K562 (cell line): ENCODE measurements at regions not wholly inside any gene's neighbourhood (a gene's known extent, or its start where the extent isn't known, plus 50 kb on each side); places are given as distances from the start of the nearest gene placed in this dataset.

ENCODE experiments used
- ATAC-seq: fragments of 200-7000 bp; cut with Tn5 transposase; 3 replicates; pipeline ENCODE4 v1.9.1; 2020; ENCODE audit warnings: moderate library complexity
- BruUV-seq: library from RNA; stranded (reverse); fragments of 400-500 nt; replicated peaks from 2 replicates; lab custom pipeline; 2021; lab: Mats Ljungman, UMichigan
- CTCF ChIA-PET: fragments of 300-600 bp; formaldehyde crosslinking; extraction: SDS; loops from one replicate; lab custom pipeline; 2021; ENCODE audit warnings: low intra/inter-chr PET ratio; lab: Yijun Ruan, JAX
- POLR2A ChIA-PET: fragments of 300-600, 350-650 bp; sonication (Branson Sonifier 250); formaldehyde crosslinking; extraction: SDS; loops from one replicate; lab custom pipeline; 2021; ENCODE audit warnings: antibody characterized with exemption, inconsistent platforms; lab: Yijun Ruan, JAX
- DNase-seq, 4 experiments: peaks; one replicate each; pipeline versions ENCODE4 v3.0.0 to v3.0.0-alpha.2; 2011 to 2018; ENCODE audit warnings: low spot score in 3 of 4, mixed read lengths in 3 of 4; ENCODE audit errors: extremely low read depth in 1 of 4
- FAIRE-seq: peaks from 2 replicates; lab custom pipeline; 2011; peaks lifted over from hg19 to GRCh38; lab: Jason Lieb, UNC
- H2AFZ ChIP-seq: 2 replicates; pipeline ENCODE4 v1.6.0; 2011; ENCODE audit warnings: low read depth, low read length, control low read depth, inconsistent platforms
- H3K27ac ChIP-seq: fragments of 200-600 bp; 3 replicates; pipeline ENCODE4 v1.8.0; 2011; ENCODE audit warnings: low read depth, mild to moderate bottlenecking, control low read depth, inconsistent platforms, low read length, moderate library complexity, mixed read lengths; ENCODE audit errors: extremely low read depth
- H3K27me3 ChIP-seq, 2 experiments: fragments of 300-600 bp in 1 of 2; 2 replicates in 1 of 2; 3 replicates in 1 of 2; pipeline versions ENCODE4 v1.6.0 to v1.8.0; 2011; ENCODE audit warnings: inconsistent platforms in 2 of 2, low read length in 2 of 2, mild to moderate bottlenecking in 1 of 2, mixed read lengths in 1 of 2, moderate library complexity in 1 of 2; ENCODE audit not compliant: control insufficient read depth in 2 of 2, insufficient read depth in 2 of 2
- H3K36me3 ChIP-seq: fragments of 300-600 bp; 3 replicates; pipeline ENCODE4 v1.8.0; 2011; ENCODE audit warnings: mild to moderate bottlenecking, low read length, inconsistent platforms; ENCODE audit not compliant: control insufficient read depth, insufficient read depth
- H3K4me1 ChIP-seq, 2 experiments: fragments of 200-600 bp in 1 of 2; replicated peaks in 1 of 2; 2 replicates in 1 of 2; 3 replicates in 1 of 2; pipeline versions ENCODE4 v1.5.1 to v1.8.0; 2011; ENCODE audit warnings: inconsistent platforms in 2 of 2, low read length in 2 of 2, mild to moderate bottlenecking in 1 of 2, mixed read lengths in 1 of 2, moderate library complexity in 1 of 2; ENCODE audit not compliant: control insufficient read depth in 2 of 2, insufficient read depth in 2 of 2
- H3K4me2 ChIP-seq: 2 replicates; pipeline ENCODE4 v1.6.1; 2011; ENCODE audit warnings: low read length, control low read depth, inconsistent platforms, mixed read lengths; ENCODE audit not compliant: insufficient read depth
- H3K4me3 ChIP-seq: fragments of 200-600 bp; sonication (generic), shearing (Covaris generic); 2 replicates; pipeline ENCODE4 v1.5.1; 2016; ENCODE audit warnings: control low read depth, inconsistent platforms
- H3K79me2 ChIP-seq: fragments of 200-600 bp; 3 replicates; pipeline ENCODE4 v1.8.0; 2011; ENCODE audit warnings: low read length, inconsistent platforms; ENCODE audit not compliant: control insufficient read depth, insufficient read depth
- H3K9ac ChIP-seq, 2 experiments: 2 replicates each; pipeline versions ENCODE4 v1.6.0 to v1.6.1; 2011; ENCODE audit warnings: low read depth in 2 of 2, low read length in 2 of 2, control low read depth in 1 of 2, inconsistent platforms in 1 of 2, mild to moderate bottlenecking in 1 of 2, mixed read lengths in 1 of 2; ENCODE audit not compliant: insufficient read depth in 1 of 2
- H3K9me1 ChIP-seq: one replicate; pipeline ENCODE4 v1.6.0; 2011; ENCODE audit warnings: inconsistent platforms, mild to moderate bottlenecking, low read length, moderate library complexity; ENCODE audit not compliant: control insufficient read depth, insufficient read depth
- H3K9me3 ChIP-seq: replicated peaks from 2 replicates; pipeline ENCODE4 v1.5.1; 2011; ENCODE audit warnings: low read depth, low read length, inconsistent platforms; ENCODE audit not compliant: control insufficient read depth, insufficient read depth
- H4K20me1 ChIP-seq: replicated peaks from 2 replicates; pipeline ENCODE4 v1.6.1; 2011; ENCODE audit warnings: low read length, inconsistent platforms, mixed read lengths; ENCODE audit not compliant: control insufficient read depth, insufficient read depth
- BRCA1 ChIP-seq, 2 experiments: fragments of 450-650 bp in 1 of 2; sonication (generic) in 1 of 2; formaldehyde crosslinking in 1 of 2; IDR thresholded peaks; 2 replicates each; pipeline versions ENCODE4 v1.5.0 to v1.6.1; 2017 to 2020; ENCODE audit warnings: mild to moderate bottlenecking in 1 of 2, missing genetic modification reagents in 1 of 2
- CBFA2T2 ChIP-seq: fragments of 450-650 bp; conservative IDR thresholded peaks from 2 replicates; pipeline ENCODE4 v1.6.1; 2017; ENCODE audit warnings: mild to moderate bottlenecking
- HLTF ChIP-seq: fragments of 450-650 bp; IDR thresholded peaks from 2 replicates; pipeline ENCODE4 v1.6.1; 2016
- MTF1 ChIP-seq: fragments of 250-450 bp; sonication (Bioruptor Pico); IDR thresholded peaks from 2 replicates; pipeline ENCODE4 v1.9.0; 2021; ENCODE audit warnings: moderate library complexity, mild to moderate bottlenecking, inconsistent platforms, borderline replicate concordance
- NCOA6 ChIP-seq: fragments of 450-650 bp; IDR thresholded peaks from 2 replicates; pipeline ENCODE4 v1.6.1; 2017; ENCODE audit warnings: mild to moderate bottlenecking
- PHF20 ChIP-seq: fragments of 450-650 bp; IDR thresholded peaks from 2 replicates; pipeline ENCODE4 v1.6.1; 2018; ENCODE audit not compliant: partially characterized antibody
- PHTF2 ChIP-seq: fragments of 250-450 bp; sonication (Bioruptor Pico); IDR thresholded peaks from 2 replicates; pipeline ENCODE4 v1.5.0; 2021; ENCODE audit warnings: mild to moderate bottlenecking
- WHSC1 ChIP-seq: IDR thresholded peaks from one replicate; pipeline ENCODE4 v1.6.1; 2012; ENCODE audit warnings: low read length, control low read depth, inconsistent platforms
- ZNF124 ChIP-seq: sonication (generic); formaldehyde crosslinking; IDR thresholded peaks from 2 replicates; pipeline ENCODE4 v1.8.1; 2022; ENCODE audit warnings: missing genetic modification reagents
- ZNF175 ChIP-seq: fragments of 200-800 bp; sonication (Bioruptor generic); IDR thresholded peaks from 2 replicates; pipeline ENCODE4 v1.6.1; 2016; ENCODE audit warnings: low read depth, mild to moderate bottlenecking, missing genetic modification characterization, missing compliant biosample characterization
- ZNF644 ChIP-seq: fragments of 200-800 bp; sonication (Bioruptor generic); IDR thresholded peaks from 2 replicates; pipeline ENCODE4 v1.6.1; 2016; ENCODE audit warnings: low read depth, missing genetic modification characterization, missing compliant biosample characterization
- ZNF75A ChIP-seq: fragments of 450-650 bp; formaldehyde crosslinking; IDR thresholded peaks from 2 replicates; pipeline ENCODE4 v1.4.0; 2020; ENCODE audit warnings: mild to moderate bottlenecking
- ZSCAN29 ChIP-seq: fragments of 450-650 bp; IDR thresholded peaks from 2 replicates; pipeline ENCODE4 v1.6.1; 2017
- WGBS: fragments of 100-300 bp; shearing (Covaris generic); methylation state at CpG from one replicate; pipeline ENCODE4 v1.1.6; 2016; ENCODE audit warnings: low coverage, mixed read lengths; ENCODE audit not compliant: insufficient coverage; ENCODE audit errors: missing lambda C conversion rate; 5-methylcytosine and 5-hydroxymethylcytosine counted together
- in situ Hi-C: fragments of 300-500 bp; cut with MboI; formaldehyde crosslinking; loops from 4 replicates; pipeline ENCODE4 v1.15.0; 2018; ENCODE audit warnings: inconsistent platforms, mixed read lengths
- intact Hi-C: fragments of 100-400 bp; cut with micrococcal nuclease; formaldehyde crosslinking; loops from 2 replicates; pipeline ENCODE4 v1.14.2; 2022
- TF ChIP-seq, protein P1 (sequence below): fragments of 450-650 bp; IDR thresholded peaks from 2 replicates; pipeline ENCODE4 v1.6.1; 2016; ENCODE audit warnings: mild to moderate bottlenecking
- TF ChIP-seq, protein P2 (sequence below), 2 experiments: fragments of 450-650 bp in 1 of 2; sonication (generic) in 1 of 2; formaldehyde crosslinking; conservative IDR thresholded peaks; 2 replicates each; pipeline versions ENCODE4 v1.4.0 to v1.8.1; 2020 to 2022; ENCODE audit warnings: mild to moderate bottlenecking in 1 of 2, missing genetic modification reagents in 1 of 2

DNA sequence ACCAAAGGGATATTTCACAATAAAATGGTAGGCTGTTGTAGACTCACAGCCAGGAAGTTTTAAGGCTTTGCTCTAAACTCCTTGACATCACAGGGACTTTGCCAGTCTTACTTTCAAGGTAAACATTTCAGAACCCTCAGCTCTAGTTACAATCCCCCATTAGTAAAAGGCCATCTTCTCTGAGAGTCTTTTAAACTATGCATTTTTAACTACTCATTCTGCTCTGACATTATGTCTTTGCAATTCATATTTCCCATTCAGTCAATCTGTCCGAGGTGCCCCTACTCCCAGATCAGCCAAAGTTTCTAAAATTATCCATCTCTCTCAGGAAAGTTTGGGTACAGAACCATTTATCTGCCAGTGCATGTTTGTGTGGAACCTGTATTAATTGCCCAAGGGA, 1094.1 kb downstream of the TDRD15 start:
- TF ChIP-seq BRCA1 (IDR thresholded peaks at IDR 0.05) (no peak), BRCA1 (CRISPR knock-in tag; IDR thresholded peaks at IDR 0.05) (no peak), ZNF75A (CRISPR knock-in tag) (no peak), ZNF124 (CRISPR knock-in tag) (no peak), PHF20 (no peak), ZSCAN29 (no peak), PHTF2 (no peak), ZNF175 (no peak), HLTF (no peak), NCOA6 (no peak), ZNF644 (tag) (no peak), MTF1 (CRISPR knock-in tag) (no peak), CBFA2T2 (no peak), WHSC1 (no peak)
- TF ChIP-seq, protein P1, sequence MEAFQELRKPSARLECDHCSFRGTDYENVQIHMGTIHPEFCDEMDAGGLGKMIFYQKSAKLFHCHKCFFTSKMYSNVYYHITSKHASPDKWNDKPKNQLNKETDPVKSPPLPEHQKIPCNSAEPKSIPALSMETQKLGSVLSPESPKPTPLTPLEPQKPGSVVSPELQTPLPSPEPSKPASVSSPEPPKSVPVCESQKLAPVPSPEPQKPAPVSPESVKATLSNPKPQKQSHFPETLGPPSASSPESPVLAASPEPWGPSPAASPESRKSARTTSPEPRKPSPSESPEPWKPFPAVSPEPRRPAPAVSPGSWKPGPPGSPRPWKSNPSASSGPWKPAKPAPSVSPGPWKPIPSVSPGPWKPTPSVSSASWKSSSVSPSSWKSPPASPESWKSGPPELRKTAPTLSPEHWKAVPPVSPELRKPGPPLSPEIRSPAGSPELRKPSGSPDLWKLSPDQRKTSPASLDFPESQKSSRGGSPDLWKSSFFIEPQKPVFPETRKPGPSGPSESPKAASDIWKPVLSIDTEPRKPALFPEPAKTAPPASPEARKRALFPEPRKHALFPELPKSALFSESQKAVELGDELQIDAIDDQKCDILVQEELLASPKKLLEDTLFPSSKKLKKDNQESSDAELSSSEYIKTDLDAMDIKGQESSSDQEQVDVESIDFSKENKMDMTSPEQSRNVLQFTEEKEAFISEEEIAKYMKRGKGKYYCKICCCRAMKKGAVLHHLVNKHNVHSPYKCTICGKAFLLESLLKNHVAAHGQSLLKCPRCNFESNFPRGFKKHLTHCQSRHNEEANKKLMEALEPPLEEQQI: no peak
- TF ChIP-seq, protein P2, sequence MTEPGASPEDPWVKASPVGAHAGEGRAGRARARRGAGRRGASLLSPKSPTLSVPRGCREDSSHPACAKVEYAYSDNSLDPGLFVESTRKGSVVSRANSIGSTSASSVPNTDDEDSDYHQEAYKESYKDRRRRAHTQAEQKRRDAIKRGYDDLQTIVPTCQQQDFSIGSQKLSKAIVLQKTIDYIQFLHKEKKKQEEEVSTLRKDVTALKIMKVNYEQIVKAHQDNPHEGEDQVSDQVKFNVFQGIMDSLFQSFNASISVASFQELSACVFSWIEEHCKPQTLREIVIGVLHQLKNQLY (CRISPR knock-in tag; conservative IDR thresholded peaks at IDR 0.05): no peak
- TF ChIP-seq, all 486 proteins: peak for 0

More for the DNA sequence above, 1094.1 kb downstream of the TDRD15 start:
- intact Hi-C loops: no loop called here
- Histone ChIP-seq H3K9ac (no peak overlapping the region), H3K4me1 (no peaks in the 10 kb centered on the region), H3K27me3 (no peaks in the 10 kb centered on the region), H3K9me1 (no peaks in the 10 kb centered on the region), H4K20me1 (no peaks in the 10 kb centered on the region), H2AFZ (no peak overlapping the region), H3K4me3 (no peak overlapping the region), H3K79me2 (no peaks in the 10 kb centered on the region), H3K9me3 (no peaks in the 10 kb centered on the region; the same call in 1 of the 2 replicates), H3K27ac (no peak overlapping the region), H3K36me3 (no peaks in the 10 kb centered on the region), H3K4me2 (no peak overlapping the region)
- DNase-seq (no peak), ATAC-seq (no peak), FAIRE-seq (no peak)
- no TSS peak for BruUV-seq
- ChIA-PET POLR2A (no interaction called here), CTCF (no interaction called here)
- in situ Hi-C loops: no loop called here
- WGBS: 0% methylated on average over 1 of the region's 1 CpG
